AG20443 (cell line): ENCODE measurements at regions not wholly inside any gene's neighbourhood (a gene's known extent, or its start where the extent isn't known, plus 50 kb on each side); places are given as distances from the start of the nearest gene placed in this dataset.
A peak's percentile ranks its signal among the peaks of the same experiment; 100 is the strongest.

Source experiments
- DNase-seq: peaks from one replicate; pipeline ENCODE4 v3.0.0; 2012; ENCODE audit warnings: low spot score, mixed read lengths

- DNase-seq, result no peak
Observed at GRCh38 chr16:86060381-86061317, 161.7 kb downstream of the IRF8 start.

- no peak for DNase-seq
Observed at GRCh38 chr16:86061318-86061695, 162.3 kb downstream of the IRF8 start.

- DNase-seq, result no peak
Observed at GRCh38 chr16:86061721-86062120, 162.8 kb downstream of the IRF8 start.

GRCh38 chr16:86062271-86062965 lies 163.5 kb downstream of the IRF8 start:
- DNase-seq, result no peak

- no peak for DNase-seq
Observed at GRCh38 chr16:86063760-86064405, 164.9 kb downstream of the IRF8 start.

GRCh38 chr16:86064431-86065250 lies 165.7 kb downstream of the IRF8 start:
- DNase-seq, result no peak

GRCh38 chr16:86065711-86066110 lies 166.7 kb downstream of the IRF8 start:
- DNase-seq, result no peak

GRCh38 chr16:86066811-86067210 lies 167.8 kb downstream of the IRF8 start:
- DNase-seq, result no peak

GRCh38 chr16:86067516-86067915 lies 168.6 kb downstream of the IRF8 start:
- no peak for DNase-seq

GRCh38 chr16:86067936-86068335 lies 169.0 kb downstream of the IRF8 start:
- DNase-seq, result no peak

- no peak for DNase-seq
Observed at GRCh38 chr16:86068722-86069121, 169.8 kb downstream of the IRF8 start.

GRCh38 chr16:86069736-86070298 lies 170.9 kb downstream of the IRF8 start:
- no peak for DNase-seq

GRCh38 chr16:86070484-86070883 lies 171.5 kb downstream of the IRF8 start:
- DNase-seq, result no peak

GRCh38 chr16:86070971-86071370 lies 172.0 kb downstream of the IRF8 start:
- no peak for DNase-seq

GRCh38 chr16:86071611-86072240 lies 172.8 kb downstream of the IRF8 start:
- no peak for DNase-seq

- peak; percentile 86 for DNase-seq
Observed at GRCh38 chr16:86072328-86073102, 173.6 kb downstream of the IRF8 start.

GRCh38 chr16:86073103-86073625 lies 174.2 kb downstream of the IRF8 start:
- no peak for DNase-seq

GRCh38 chr16:86073763-86074493 lies 175.0 kb downstream of the IRF8 start:
- no peak for DNase-seq
